ENCODE measurements at regions not wholly inside any gene's neighbourhood (a gene's known extent, or its start where the extent isn't known, plus 50 kb on each side); places are given as distances from the start of the nearest gene placed in this dataset.

GRCh38 chr1:163271535-163271934 is 50.2 kb upstream of the NUF2 start:
- ATAC-seq (no peak), DNase-seq (ENCODE audit: low spot score) (no peak)
- Histone ChIP-seq H3K4me1 (ENCODE audit: insufficient read depth) (no peaks in the 10 kb centered on the region), H2AFZ (no peak overlapping the region), H3K9me2 (ENCODE audit: insufficient read depth) (no peaks in the 10 kb centered on the region), H4K20me1 (replicated peaks; ENCODE audit: insufficient read depth) (no peaks in the 10 kb centered on the region), H3F3A (replicated peaks; ENCODE audit: low read depth) (no peaks in the 10 kb centered on the region), H3K4me2 (no peak overlapping the region), H3K36me3 (ENCODE audit: insufficient read depth) (no peaks in the 10 kb centered on the region), H3K27me3 (ENCODE audit: insufficient read depth) (no peaks in the 10 kb centered on the region), H3K79me2 (replicated peaks; ENCODE audit: insufficient read depth) (no peaks in the 10 kb centered on the region), H3K4me3 (no peak overlapping the region), H3K27ac (ENCODE audit: low read depth) (no peak overlapping the region)
- H3K27me3 Mint-ChIP-seq (ENCODE audit: insufficient read depth, low read depth, poor library complexity) = no peaks in the 10 kb centered on the region
- no peak overlapping the region for H3K4me3 Mint-ChIP-seq
- H3K27ac Mint-ChIP-seq = peak overlapping the region; percentile 14; the same call in 1 of the 2 replicates
- H3K4me1 Mint-ChIP-seq = peaks cover 5% of the 10 kb centered on the region; the same call in 1 of the 3 replicates
- no peaks in the 10 kb centered on the region for H3K36me3 Mint-ChIP-seq (ENCODE audit: low read depth)
- TF ChIP-seq ZNF331 (CRISPR knock-in tag; IDR thresholded peaks at IDR 0.05; ENCODE audit: low read depth) (no peak), CTCF (conservative IDR thresholded peaks at IDR 0.05; ENCODE audit: low read depth in 2 of 2) (no peak), JUNB (IDR thresholded peaks at IDR 0.05; ENCODE audit: unreplicated experiment) (no peak), STAT1 (IDR thresholded peaks at IDR 0.05; ENCODE audit: unreplicated experiment) (no peak), EZH2 (IDR thresholded peaks at IDR 0.05; ENCODE audit: low read depth, unreplicated experiment) (no peak), ZNF114 (CRISPR knock-in tag; IDR thresholded peaks at IDR 0.05) (no peak), CREB1 (CRISPR knock-in tag; IDR thresholded peaks at IDR 0.05; ENCODE audit: low read depth) (no peak), NANOG (IDR thresholded peaks at IDR 0.05; ENCODE audit: borderline replicate concordance) (no peak), ZNF462 (CRISPR knock-in tag; IDR thresholded peaks at IDR 0.05) (no peak), REST (IDR thresholded peaks at IDR 0.05; ENCODE audit: unreplicated experiment) (no peak), ETS1 (IDR thresholded peaks at IDR 0.05) (no peak), EZH2phosphoT487 (IDR thresholded peaks at IDR 0.05; ENCODE audit: unreplicated experiment) (no peak), POLR2AphosphoS5 (IDR thresholded peaks at IDR 0.05; ENCODE audit: low read depth) (no peak)
- H3K9me3 Mint-ChIP-seq = no peaks in the 10 kb centered on the region; the same call in 2 of the 3 replicates

Measured in GM23338 (cell line).